Esophagus squamous epithelium (tissue), 5 donors: ENCODE measurements at regions not wholly inside any gene's neighbourhood (a gene's known extent, or its start where the extent isn't known, plus 50 kb on each side); places are given as distances from the start of the nearest gene placed in this dataset.

ENCODE experiments used
- DNase-seq: peaks from one replicate; lab custom pipeline; 2025; lab: John Stamatoyannopoulos, UW
- H3K27ac ChIP-seq, 4 donors: fragments of 200-600 bp; sonication (generic); one replicate each; pipeline ENCODE4 v1.5.1; 2016 to 2019; ENCODE audit warnings: mild to moderate bottlenecking in 1 of 4
- H3K27me3 ChIP-seq, 4 donors: fragments of 200-600 bp; sonication (generic); 1 replicate in 3 of 4; 2 replicates in 1 of 4; pipeline versions ENCODE4 v1.5.1 to v1.6.0; 2017 to 2021; ENCODE audit warnings: antibody characterized with exemption in 1 of 4
- H3K36me3 ChIP-seq, 3 donors: fragments of 200-600 bp; sonication (generic); one replicate each; pipeline ENCODE4 v1.5.1; 2016 to 2019
- H3K4me1 ChIP-seq, 3 donors: fragments of 200-600 bp; sonication (generic); one replicate each; pipeline ENCODE4 v1.5.1; 2017 to 2019
- H3K4me3 ChIP-seq, 4 donors: fragments of 200-600 bp; sonication (generic); 1 replicate in 3 of 4; 2 replicates in 1 of 4; pipeline ENCODE4 v1.5.1; 2016 to 2019; ENCODE audit warnings: mild to moderate bottlenecking in 2 of 4, moderate library complexity in 1 of 4
- H3K9me3 ChIP-seq, 3 donors: fragments of 200-600 bp; sonication (generic); one replicate each; pipeline ENCODE4 v1.5.1; 2016 to 2019
- POLR2A ChIP-seq, 4 donors: fragments of 450-650 bp; IDR thresholded peaks; one replicate each; pipeline ENCODE4 v1.6.1; 2017; ENCODE audit warnings: antibody characterized with exemption in 4 of 4, mild to moderate bottlenecking in 4 of 4, moderate library complexity in 3 of 4
- WGBS, 2 donors: methylation state at CpG; one replicate each; pipeline ENCODE4 v1.1.5; 2018; 5-methylcytosine and 5-hydroxymethylcytosine counted together
- intact Hi-C: fragments of 100-400 bp; cut with DNase I; formaldehyde crosslinking; loops from one replicate; pipeline ENCODE4 v1.15.0; 2022
- TF ChIP-seq, protein P1 (sequence below), 6 experiments: fragments of 450-650 bp in 4 of 6; fragments of 200-600 bp in 2 of 6; sonication (generic) in 2 of 6; IDR thresholded peaks; one replicate each; pipeline ENCODE4 v1.5.1; 2016 to 2019; ENCODE audit warnings: antibody characterized with exemption in 6 of 6, mild to moderate bottlenecking in 4 of 6, moderate library complexity in 4 of 6
- donor health status: DM: yes; HTN: yes; CAD: no.

DNA sequence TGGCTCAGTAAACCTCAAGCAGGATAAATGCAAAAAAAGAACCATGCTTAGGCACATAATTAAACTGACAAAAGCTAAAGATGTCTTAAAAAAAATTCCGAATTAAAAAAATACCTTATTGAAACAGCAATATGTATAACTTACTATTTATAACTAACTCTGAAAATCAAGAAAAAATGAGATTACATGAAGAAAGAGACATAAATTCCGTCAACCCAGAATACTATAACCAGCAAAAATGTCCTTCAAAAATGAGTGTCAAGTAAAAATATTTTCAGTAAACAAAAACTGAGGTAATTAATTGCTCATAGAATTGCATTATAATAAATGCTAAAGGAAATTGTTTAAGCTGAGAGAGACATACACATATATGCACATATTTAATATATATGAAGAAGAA lies 474.5 kb upstream of the SYT4 start:
- H3K9me3 ChIP-seq, result no peaks in the 10 kb centered on the region
- H3K4me3 ChIP-seq, result no peak overlapping the region
- H3K4me1 ChIP-seq, result no peaks in the 10 kb centered on the region
- no peak for DNase-seq
- H3K27me3 ChIP-seq, result no peaks in the 10 kb centered on the region
- TF ChIP-seq, protein P1, sequence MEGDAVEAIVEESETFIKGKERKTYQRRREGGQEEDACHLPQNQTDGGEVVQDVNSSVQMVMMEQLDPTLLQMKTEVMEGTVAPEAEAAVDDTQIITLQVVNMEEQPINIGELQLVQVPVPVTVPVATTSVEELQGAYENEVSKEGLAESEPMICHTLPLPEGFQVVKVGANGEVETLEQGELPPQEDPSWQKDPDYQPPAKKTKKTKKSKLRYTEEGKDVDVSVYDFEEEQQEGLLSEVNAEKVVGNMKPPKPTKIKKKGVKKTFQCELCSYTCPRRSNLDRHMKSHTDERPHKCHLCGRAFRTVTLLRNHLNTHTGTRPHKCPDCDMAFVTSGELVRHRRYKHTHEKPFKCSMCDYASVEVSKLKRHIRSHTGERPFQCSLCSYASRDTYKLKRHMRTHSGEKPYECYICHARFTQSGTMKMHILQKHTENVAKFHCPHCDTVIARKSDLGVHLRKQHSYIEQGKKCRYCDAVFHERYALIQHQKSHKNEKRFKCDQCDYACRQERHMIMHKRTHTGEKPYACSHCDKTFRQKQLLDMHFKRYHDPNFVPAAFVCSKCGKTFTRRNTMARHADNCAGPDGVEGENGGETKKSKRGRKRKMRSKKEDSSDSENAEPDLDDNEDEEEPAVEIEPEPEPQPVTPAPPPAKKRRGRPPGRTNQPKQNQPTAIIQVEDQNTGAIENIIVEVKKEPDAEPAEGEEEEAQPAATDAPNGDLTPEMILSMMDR (IDR thresholded peaks at IDR 0.05), result no peak
- no peak for TF ChIP-seq POLR2A (IDR thresholded peaks at IDR 0.05)
- 80 to 81% methylated on average over 2 of the region's 2 CpGs for WGBS, 2 donors
- no peaks in the 10 kb centered on the region for H3K36me3 ChIP-seq
- no peak overlapping the region for H3K27ac ChIP-seq
- intact Hi-C loops, result no loop called here

DNA sequence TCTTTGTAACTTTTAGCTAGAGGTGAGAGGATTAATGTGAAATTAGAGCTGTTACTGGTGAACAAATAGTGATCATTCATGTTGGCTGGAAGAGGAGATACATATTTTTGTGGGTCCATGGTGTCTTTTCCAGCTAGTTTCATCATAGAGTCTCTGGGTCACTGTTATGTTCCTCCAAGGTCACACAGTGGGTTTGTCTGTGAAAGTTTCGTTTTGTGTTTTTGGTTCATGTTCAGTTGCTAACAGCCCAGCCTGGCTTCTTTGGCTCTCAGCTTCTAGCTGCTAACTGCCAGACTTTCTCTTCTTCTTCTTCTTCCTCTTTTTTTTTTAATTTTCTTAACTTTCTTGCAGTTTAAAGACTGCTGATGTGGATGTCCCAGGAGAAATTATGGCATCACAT lies 480.0 kb upstream of the SYT4 start:
- H3K27ac ChIP-seq, result no peak overlapping the region
- no peaks in the 10 kb centered on the region for H3K9me3 ChIP-seq
- no peaks in the 10 kb centered on the region for H3K27me3 ChIP-seq
- TF ChIP-seq, protein P1 (IDR thresholded peaks at IDR 0.05), result no peak
- no peak for TF ChIP-seq POLR2A (IDR thresholded peaks at IDR 0.05)
- no peaks in the 10 kb centered on the region for H3K36me3 ChIP-seq
- intact Hi-C loops, result no loop called here
- no peak for DNase-seq
- no peaks in the 10 kb centered on the region for H3K4me1 ChIP-seq
- no peak overlapping the region for H3K4me3 ChIP-seq
- 21 to 29% methylated on average over 1 of the region's 1 CpG for WGBS, 2 donors

GRCh38 chr18:43758734-43759133 lies 481.4 kb upstream of the SYT4 start:
- no peak for DNase-seq
- intact Hi-C loops, result no loop called here
- no peaks in the 10 kb centered on the region for H3K27me3 ChIP-seq
- no peaks in the 10 kb centered on the region for H3K4me1 ChIP-seq
- H3K27ac ChIP-seq, result no peak overlapping the region
- H3K4me3 ChIP-seq, result no peak overlapping the region
- no peaks in the 10 kb centered on the region for H3K36me3 ChIP-seq
- TF ChIP-seq POLR2A (IDR thresholded peaks at IDR 0.05), result no peak
- no peaks in the 10 kb centered on the region for H3K9me3 ChIP-seq

- H3K4me1 ChIP-seq, result no peaks in the 10 kb centered on the region
- TF ChIP-seq, protein P1 (IDR thresholded peaks at IDR 0.05), result no peak
- no peak for TF ChIP-seq POLR2A (IDR thresholded peaks at IDR 0.05)
- no peak overlapping the region for H3K27ac ChIP-seq
- no peak overlapping the region for H3K4me3 ChIP-seq
- H3K27me3 ChIP-seq, result no peaks in the 10 kb centered on the region
- H3K9me3 ChIP-seq, result no peaks in the 10 kb centered on the region
- DNase-seq, result no peak
- no peaks in the 10 kb centered on the region for H3K36me3 ChIP-seq
- intact Hi-C loops, result no loop called here
Observed at GRCh38 chr18:43760010-43760409, 482.7 kb upstream of the SYT4 start.

DNA sequence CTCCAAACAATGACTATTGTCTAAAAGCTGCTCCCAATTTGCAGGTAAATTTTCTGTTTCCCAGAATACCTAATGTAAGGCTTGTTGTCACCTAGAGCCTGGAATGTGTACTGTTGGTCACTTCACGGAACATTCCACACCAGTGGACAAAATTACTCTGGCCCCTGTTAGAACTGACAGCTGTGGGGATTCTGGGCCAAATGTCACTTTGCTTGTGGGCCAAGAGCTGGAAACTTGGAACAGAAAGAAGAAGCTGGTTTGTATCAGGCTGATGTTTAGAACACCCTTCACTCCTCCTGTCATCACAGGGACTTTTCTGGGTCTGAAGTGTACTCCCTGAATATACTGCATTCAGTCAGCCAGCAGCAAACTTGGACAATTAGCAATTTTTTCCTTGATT lies 495.6 kb upstream of the SYT4 start:
- Histone ChIP-seq H3K27ac (no peak overlapping the region), H3K36me3 (no peaks in the 10 kb centered on the region), H3K4me1 (no peaks in the 10 kb centered on the region), H3K4me3 (no peak overlapping the region), H3K9me3 (no peaks in the 10 kb centered on the region), H3K27me3 (no peaks in the 10 kb centered on the region)
- 73 to 88% methylated on average over 1 of the region's 1 CpG for WGBS, 2 donors
- TF ChIP-seq, protein P1 (IDR thresholded peaks at IDR 0.05), result no peak
- TF ChIP-seq POLR2A (IDR thresholded peaks at IDR 0.05), result no peak
- DNase-seq, result no peak
- intact Hi-C loops, result no loop called here

DNA sequence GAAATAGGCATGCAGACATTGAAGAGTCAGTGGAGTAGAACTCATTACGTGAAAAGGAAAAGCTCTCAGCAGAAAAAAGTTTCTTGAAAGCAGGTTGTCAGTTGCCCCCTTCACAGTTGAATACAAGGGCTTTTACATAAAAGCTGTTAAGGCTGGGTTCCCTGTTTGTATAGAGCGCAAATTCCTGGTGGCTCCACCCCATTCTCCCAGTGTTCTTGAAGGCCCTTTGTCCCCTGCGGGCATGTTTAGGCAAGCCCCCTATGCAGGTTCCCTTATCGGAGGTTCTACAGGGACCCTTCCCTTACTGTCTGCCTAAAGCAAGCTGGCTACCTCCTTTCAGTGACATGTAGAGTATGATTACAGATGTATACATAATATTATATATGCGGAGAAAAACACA lies 497.2 kb upstream of the SYT4 start:
- intact Hi-C loops, result no loop called here
- WGBS, 2 donors, result 65 to 72% methylated on average over 5 of the region's 5 CpGs
- DNase-seq, result no peak
- Histone ChIP-seq H3K4me1 (no peaks in the 10 kb centered on the region), H3K4me3 (no peak overlapping the region), H3K27ac (no peak overlapping the region), H3K27me3 (no peaks in the 10 kb centered on the region), H3K9me3 (no peaks in the 10 kb centered on the region), H3K36me3 (no peaks in the 10 kb centered on the region)
- TF ChIP-seq, protein P1 (IDR thresholded peaks at IDR 0.05), result no peak
- no peak for TF ChIP-seq POLR2A (IDR thresholded peaks at IDR 0.05)
